A673 (cell line): ENCODE measurements at regions not wholly inside any gene's neighbourhood (a gene's known extent, or its start where the extent isn't known, plus 50 kb on each side); places are given as distances from the start of the nearest gene placed in this dataset.

ENCODE experiments used
- BruUV-seq: library from RNA; stranded (reverse); fragments of 400-500 nt; replicated peaks from 2 replicates; lab custom pipeline; 2021; lab: Mats Ljungman, UMichigan
- CTCF ChIA-PET: fragments of 300-600 bp; sonication (Branson Sonifier 250); formaldehyde crosslinking; loops from one replicate; lab custom pipeline; 2022; ENCODE audit warnings: antibody characterized with exemption; lab: Charles Lee
- POLR2A ChIA-PET: fragments of 300-600 bp; sonication (Branson Sonifier 250); formaldehyde crosslinking; loops from one replicate; lab custom pipeline; 2022; ENCODE audit warnings: antibody characterized with exemption; ENCODE audit not compliant: low non-redundant PET; lab: Charles Lee
- DNase-seq: peaks from one replicate; pipeline ENCODE4 v3.0.0-alpha.2; 2015; ENCODE audit warnings: low spot score
- H3K27ac ChIP-seq: fragments of 200-600 bp; sonication (generic); 2 replicates; pipeline ENCODE4 v1.5.1; 2016; ENCODE audit warnings: mixed run types, low read depth, mild to moderate bottlenecking, mixed read lengths, antibody characterized with exemption, low read length; ENCODE audit not compliant: poor library complexity, severe bottlenecking
- H3K27me3 ChIP-seq: fragments of 200-600 bp; sonication (generic); replicated peaks from 2 replicates; pipeline ENCODE4 v1.6.1; 2017; ENCODE audit warnings: mixed run types, low read depth, mild to moderate bottlenecking, mixed read lengths, antibody characterized with exemption, low read length; ENCODE audit not compliant: insufficient read depth, poor library complexity
- H3K36me3 ChIP-seq: fragments of 200-600 bp; sonication (generic); 2 replicates; pipeline ENCODE4 v1.6.1; 2016; ENCODE audit warnings: mixed run types, mild to moderate bottlenecking, mixed read lengths, antibody characterized with exemption, low read length; ENCODE audit not compliant: insufficient read depth, poor library complexity, severe bottlenecking
- H3K4me1 ChIP-seq: fragments of 200-600 bp; sonication (generic); 2 replicates; pipeline ENCODE4 v1.6.1; 2017; ENCODE audit warnings: mixed run types, mild to moderate bottlenecking, mixed read lengths, antibody characterized with exemption, low read length; ENCODE audit not compliant: insufficient read depth, poor library complexity, severe bottlenecking
- H3K4me3 ChIP-seq: fragments of 200-600 bp; sonication (generic); 2 replicates; pipeline ENCODE4 v1.5.1; 2016; ENCODE audit warnings: low read depth, mixed run types, mild to moderate bottlenecking, mixed read lengths, low read length; ENCODE audit not compliant: poor library complexity, severe bottlenecking
- H3K9me3 ChIP-seq: fragments of 200-600 bp; sonication (generic); 2 replicates; pipeline ENCODE4 v1.6.1; 2016; ENCODE audit warnings: mixed run types, low read depth, mild to moderate bottlenecking, mixed read lengths, antibody characterized with exemption, low read length; ENCODE audit not compliant: poor library complexity, severe bottlenecking
- EZH2 ChIP-seq: fragments of 200-600 bp; sonication (generic); IDR thresholded peaks from 2 replicates; pipeline ENCODE4 v1.6.1; 2017; ENCODE audit warnings: borderline replicate concordance, low read depth, mild to moderate bottlenecking, mixed read lengths, antibody characterized with exemption, low read length; ENCODE audit not compliant: poor library complexity, severe bottlenecking
- intact Hi-C: fragments of 100-400 bp; cut with micrococcal nuclease; formaldehyde crosslinking; loops from one replicate; pipeline ENCODE4 v1.10.0; 2022; ENCODE audit not compliant: unreplicated experiment
- TF ChIP-seq, protein P1 (sequence below): fragments of 300-800, 200-600 bp; sonication (generic); conservative IDR thresholded peaks from 2 replicates; pipeline ENCODE4 v1.5.1; 2017; ENCODE audit warnings: low read depth, mild to moderate bottlenecking, antibody characterized with exemption, low read length, moderate library complexity, mixed read lengths

DNA sequence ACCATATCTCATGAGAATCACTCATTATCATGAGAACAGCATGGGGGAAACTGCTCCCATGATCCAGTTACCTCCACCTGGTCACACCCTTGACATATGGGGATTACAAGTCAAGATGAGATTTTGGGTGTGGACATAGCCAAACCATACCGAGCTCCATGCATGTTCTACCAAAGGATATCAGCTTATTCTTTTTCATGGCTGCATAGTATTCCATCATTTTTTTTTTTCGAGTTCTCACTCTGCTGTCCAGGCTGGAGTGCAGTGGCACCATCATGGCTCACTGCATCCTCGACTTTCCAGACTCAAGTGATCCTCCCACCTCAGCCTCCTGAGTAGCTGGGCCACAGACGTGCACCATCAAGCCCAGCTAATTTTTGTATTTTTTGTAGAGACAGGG is 668.3 kb downstream of the GATA3 start:
- CTCF ChIA-PET, result no interaction called here
- Histone ChIP-seq H3K36me3 (no peaks in the 10 kb centered on the region), H3K4me1 (no peaks in the 10 kb centered on the region), H3K9me3 (no peaks in the 10 kb centered on the region), H3K27me3 (no peaks in the 10 kb centered on the region), H3K27ac (no peak overlapping the region), H3K4me3 (no peak overlapping the region)
- POLR2A ChIA-PET, result no interaction called here
- TF ChIP-seq EZH2, result no peak
- TF ChIP-seq, protein P1, sequence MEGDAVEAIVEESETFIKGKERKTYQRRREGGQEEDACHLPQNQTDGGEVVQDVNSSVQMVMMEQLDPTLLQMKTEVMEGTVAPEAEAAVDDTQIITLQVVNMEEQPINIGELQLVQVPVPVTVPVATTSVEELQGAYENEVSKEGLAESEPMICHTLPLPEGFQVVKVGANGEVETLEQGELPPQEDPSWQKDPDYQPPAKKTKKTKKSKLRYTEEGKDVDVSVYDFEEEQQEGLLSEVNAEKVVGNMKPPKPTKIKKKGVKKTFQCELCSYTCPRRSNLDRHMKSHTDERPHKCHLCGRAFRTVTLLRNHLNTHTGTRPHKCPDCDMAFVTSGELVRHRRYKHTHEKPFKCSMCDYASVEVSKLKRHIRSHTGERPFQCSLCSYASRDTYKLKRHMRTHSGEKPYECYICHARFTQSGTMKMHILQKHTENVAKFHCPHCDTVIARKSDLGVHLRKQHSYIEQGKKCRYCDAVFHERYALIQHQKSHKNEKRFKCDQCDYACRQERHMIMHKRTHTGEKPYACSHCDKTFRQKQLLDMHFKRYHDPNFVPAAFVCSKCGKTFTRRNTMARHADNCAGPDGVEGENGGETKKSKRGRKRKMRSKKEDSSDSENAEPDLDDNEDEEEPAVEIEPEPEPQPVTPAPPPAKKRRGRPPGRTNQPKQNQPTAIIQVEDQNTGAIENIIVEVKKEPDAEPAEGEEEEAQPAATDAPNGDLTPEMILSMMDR, result no peak
- BruUV-seq, result no TSS peak
- intact Hi-C loops, result no loop called here
- DNase-seq, result no peak

- BruUV-seq, result no TSS peak
- no peaks in the 10 kb centered on the region for H3K27me3 ChIP-seq
- no peaks in the 10 kb centered on the region for H3K4me1 ChIP-seq
- ChIA-PET CTCF (no interaction called here), POLR2A (no interaction called here)
- H3K9me3 ChIP-seq, result no peaks in the 10 kb centered on the region
- no peak overlapping the region for H3K4me3 ChIP-seq
- H3K27ac ChIP-seq, result no peak overlapping the region
- no peak for DNase-seq
- intact Hi-C loops, result no loop called here
- TF ChIP-seq, protein P1, result no peak
- no peak for TF ChIP-seq EZH2
- H3K36me3 ChIP-seq, result no peaks in the 10 kb centered on the region
These were observed 670.9 kb downstream of the GATA3 start for GRCh38 chr10:8725343-8725742.

DNA sequence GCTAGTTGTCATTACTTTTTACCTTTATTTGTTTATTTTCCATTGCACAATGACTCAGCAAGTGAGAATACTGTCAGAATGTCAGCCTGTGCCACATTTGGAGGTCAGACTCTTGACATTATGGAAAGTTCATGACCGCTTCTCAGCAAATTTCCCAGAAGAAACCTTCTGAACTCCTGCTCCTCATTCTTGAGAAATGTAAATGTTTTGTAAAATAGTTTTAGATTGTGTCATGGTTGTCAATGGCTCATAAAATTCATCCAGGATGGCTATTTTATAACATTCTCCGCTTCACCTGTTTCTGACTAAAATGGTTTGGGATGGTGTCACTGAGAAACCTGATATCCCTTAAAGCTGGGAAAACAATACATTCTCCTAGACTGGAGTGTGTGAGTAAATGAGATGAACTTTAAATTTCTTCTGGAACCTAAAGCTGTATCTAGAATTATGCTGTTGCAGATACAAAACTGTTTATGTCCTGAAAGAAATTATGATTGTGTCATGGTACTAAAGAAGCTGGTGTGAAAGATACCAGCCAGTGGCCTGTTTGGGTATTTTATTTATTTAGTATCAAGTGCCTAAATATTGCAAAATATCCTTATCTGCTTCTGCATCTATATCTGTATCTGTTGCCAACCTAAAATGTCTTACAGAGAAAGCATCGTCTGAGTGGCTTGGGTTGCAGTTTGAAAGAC is 671.7 kb downstream of the GATA3 start:
- no peaks in the 10 kb centered on the region for H3K4me1 ChIP-seq
- CTCF ChIA-PET, result no interaction called here
- H3K27ac ChIP-seq, result no peak overlapping the region
- H3K36me3 ChIP-seq, result no peaks in the 10 kb centered on the region
- no peaks in the 10 kb centered on the region for H3K9me3 ChIP-seq
- POLR2A ChIA-PET, result no interaction called here
- DNase-seq, result no peak
- intact Hi-C loops, result no loop called here
- H3K27me3 ChIP-seq, result no peaks in the 10 kb centered on the region
- H3K4me3 ChIP-seq, result no peak overlapping the region
- TF ChIP-seq EZH2, result no peak
- TF ChIP-seq, protein P1, result no peak
- BruUV-seq, result no TSS peak
